K562 (cell line): ENCODE measurements at regions not wholly inside any gene's neighbourhood (a gene's known extent, or its start where the extent isn't known, plus 50 kb on each side); places are given as distances from the start of the nearest gene placed in this dataset.

Experiments
- ATAC-seq: fragments of 200-7000 bp; cut with Tn5 transposase; 3 replicates; pipeline ENCODE4 v1.9.1; 2020; ENCODE audit warnings: moderate library complexity
- BruUV-seq: library from RNA; stranded (reverse); fragments of 400-500 nt; replicated peaks from 2 replicates; lab custom pipeline; 2021; lab: Mats Ljungman, UMichigan
- CTCF ChIA-PET: fragments of 300-600 bp; formaldehyde crosslinking; extraction: SDS; loops from one replicate; lab custom pipeline; 2021; ENCODE audit warnings: low intra/inter-chr PET ratio; lab: Yijun Ruan, JAX
- POLR2A ChIA-PET: fragments of 300-600, 350-650 bp; sonication (Branson Sonifier 250); formaldehyde crosslinking; extraction: SDS; loops from one replicate; lab custom pipeline; 2021; ENCODE audit warnings: antibody characterized with exemption, inconsistent platforms; lab: Yijun Ruan, JAX
- DNase-seq, 4 experiments: peaks; one replicate each; pipeline versions ENCODE4 v3.0.0 to v3.0.0-alpha.2; 2011 to 2018; ENCODE audit warnings: low spot score in 3 of 4, mixed read lengths in 3 of 4; ENCODE audit errors: extremely low read depth in 1 of 4
- FAIRE-seq: peaks from 2 replicates; lab custom pipeline; 2011; peaks lifted over from hg19 to GRCh38; lab: Jason Lieb, UNC
- H2AFZ ChIP-seq: 2 replicates; pipeline ENCODE4 v1.6.0; 2011; ENCODE audit warnings: low read depth, low read length, control low read depth, inconsistent platforms
- H3K27ac ChIP-seq: fragments of 200-600 bp; 3 replicates; pipeline ENCODE4 v1.8.0; 2011; ENCODE audit warnings: low read depth, mild to moderate bottlenecking, control low read depth, inconsistent platforms, low read length, moderate library complexity, mixed read lengths; ENCODE audit errors: extremely low read depth
- H3K27me3 ChIP-seq, 2 experiments: fragments of 300-600 bp in 1 of 2; 2 replicates in 1 of 2; 3 replicates in 1 of 2; pipeline versions ENCODE4 v1.6.0 to v1.8.0; 2011; ENCODE audit warnings: inconsistent platforms in 2 of 2, low read length in 2 of 2, mild to moderate bottlenecking in 1 of 2, mixed read lengths in 1 of 2, moderate library complexity in 1 of 2; ENCODE audit not compliant: control insufficient read depth in 2 of 2, insufficient read depth in 2 of 2
- H3K36me3 ChIP-seq: fragments of 300-600 bp; 3 replicates; pipeline ENCODE4 v1.8.0; 2011; ENCODE audit warnings: mild to moderate bottlenecking, low read length, inconsistent platforms; ENCODE audit not compliant: control insufficient read depth, insufficient read depth
- H3K4me1 ChIP-seq, 2 experiments: fragments of 200-600 bp in 1 of 2; replicated peaks in 1 of 2; 2 replicates in 1 of 2; 3 replicates in 1 of 2; pipeline versions ENCODE4 v1.5.1 to v1.8.0; 2011; ENCODE audit warnings: inconsistent platforms in 2 of 2, low read length in 2 of 2, mild to moderate bottlenecking in 1 of 2, mixed read lengths in 1 of 2, moderate library complexity in 1 of 2; ENCODE audit not compliant: control insufficient read depth in 2 of 2, insufficient read depth in 2 of 2
- H3K4me2 ChIP-seq: 2 replicates; pipeline ENCODE4 v1.6.1; 2011; ENCODE audit warnings: low read length, control low read depth, inconsistent platforms, mixed read lengths; ENCODE audit not compliant: insufficient read depth
- H3K4me3 ChIP-seq: fragments of 200-600 bp; sonication (generic), shearing (Covaris generic); 2 replicates; pipeline ENCODE4 v1.5.1; 2016; ENCODE audit warnings: control low read depth, inconsistent platforms
- H3K79me2 ChIP-seq: fragments of 200-600 bp; 3 replicates; pipeline ENCODE4 v1.8.0; 2011; ENCODE audit warnings: low read length, inconsistent platforms; ENCODE audit not compliant: control insufficient read depth, insufficient read depth
- H3K9ac ChIP-seq, 2 experiments: 2 replicates each; pipeline versions ENCODE4 v1.6.0 to v1.6.1; 2011; ENCODE audit warnings: low read depth in 2 of 2, low read length in 2 of 2, control low read depth in 1 of 2, inconsistent platforms in 1 of 2, mild to moderate bottlenecking in 1 of 2, mixed read lengths in 1 of 2; ENCODE audit not compliant: insufficient read depth in 1 of 2
- H3K9me1 ChIP-seq: one replicate; pipeline ENCODE4 v1.6.0; 2011; ENCODE audit warnings: inconsistent platforms, mild to moderate bottlenecking, low read length, moderate library complexity; ENCODE audit not compliant: control insufficient read depth, insufficient read depth
- H3K9me3 ChIP-seq: replicated peaks from 2 replicates; pipeline ENCODE4 v1.5.1; 2011; ENCODE audit warnings: low read depth, low read length, inconsistent platforms; ENCODE audit not compliant: control insufficient read depth, insufficient read depth
- H4K20me1 ChIP-seq: replicated peaks from 2 replicates; pipeline ENCODE4 v1.6.1; 2011; ENCODE audit warnings: low read length, inconsistent platforms, mixed read lengths; ENCODE audit not compliant: control insufficient read depth, insufficient read depth
- ATF2 ChIP-seq: sonication (generic); formaldehyde crosslinking; IDR thresholded peaks from 2 replicates; pipeline ENCODE4 v1.8.1; 2022; ENCODE audit warnings: missing genetic modification reagents
- ATF4 ChIP-seq: fragments of 450-650 bp; formaldehyde crosslinking; IDR thresholded peaks from 2 replicates; pipeline ENCODE4 v1.4.0; 2022; ENCODE audit warnings: mild to moderate bottlenecking, moderate library complexity
- DLX4 ChIP-seq: fragments of 250-450 bp; sonication (Bioruptor Pico); IDR thresholded peaks from 2 replicates; pipeline ENCODE4 v1.6.1; 2021; ENCODE audit warnings: mild to moderate bottlenecking
- NFIC ChIP-seq: fragments of 450-650 bp; IDR thresholded peaks from 2 replicates; pipeline ENCODE4 v1.6.1; 2017; ENCODE audit warnings: mild to moderate bottlenecking, inconsistent platforms
- NR2C1 ChIP-seq, 2 experiments: fragments of 450-650 bp; IDR thresholded peaks; 2 replicates each; pipeline ENCODE4 v1.6.1; 2017; ENCODE audit warnings: mild to moderate bottlenecking in 2 of 2, antibody characterized with exemption in 1 of 2, inconsistent platforms in 1 of 2, missing compliant biosample characterization in 1 of 2, missing genetic modification characterization in 1 of 2
- RBFOX2 ChIP-seq: fragments of 200-400 bp; formaldehyde crosslinking; IDR thresholded peaks from 2 replicates; pipeline ENCODE4 v1.6.1; 2017; ENCODE audit warnings: low read depth, mild to moderate bottlenecking, low read length, moderate library complexity
- VEZF1 ChIP-seq: fragments of 200-800 bp; sonication (Bioruptor generic); IDR thresholded peaks from 2 replicates; pipeline ENCODE4 v1.6.1; 2017; ENCODE audit warnings: missing genetic modification characterization, missing compliant biosample characterization
- WGBS: fragments of 100-300 bp; shearing (Covaris generic); methylation state at CpG from one replicate; pipeline ENCODE4 v1.1.6; 2016; ENCODE audit warnings: low coverage, mixed read lengths; ENCODE audit not compliant: insufficient coverage; ENCODE audit errors: missing lambda C conversion rate; 5-methylcytosine and 5-hydroxymethylcytosine counted together
- in situ Hi-C: fragments of 300-500 bp; cut with MboI; formaldehyde crosslinking; loops from 4 replicates; pipeline ENCODE4 v1.15.0; 2018; ENCODE audit warnings: inconsistent platforms, mixed read lengths
- intact Hi-C: fragments of 100-400 bp; cut with micrococcal nuclease; formaldehyde crosslinking; loops from 2 replicates; pipeline ENCODE4 v1.14.2; 2022

- FAIRE-seq, result no peak
- POLR2A ChIA-PET, result interaction anchor here (0.7 to 1.2 kb wide), 2 partner anchors 11 to 63 kb away, joined by 3 to 5 read pairs; no protein-coding TSS in a partner anchor
These were observed 80.8 kb upstream of the SLC2A1 start for GRCh38 chr1:43039228-43040055.

More at GRCh38 chr1:43039228-43040055, 80.8 kb upstream of the SLC2A1 start:
- no peaks in the 10 kb centered on the region for H3K9me1 ChIP-seq
- no peak; the same call in 2 of the 3 replicates for ATAC-seq
- CTCF ChIA-PET, result no interaction called here
- H3K4me2 ChIP-seq, result no peak overlapping the region
- WGBS, result 26% methylated on average over 14 of the region's 14 CpGs
- H2AFZ ChIP-seq, result 0 out of 2 replicates have a peak overlapping the region, but pooled peaks have one; percentile 29
- no peaks in the 10 kb centered on the region for H3K79me2 ChIP-seq
- DNase-seq, result no peak
- 0 out of 2 replicates have a peak, but pooled peaks have one; percentile 34 for TF ChIP-seq VEZF1
- TF ChIP-seq RBFOX2, result no peak
- TF ChIP-seq NFIC, result peak; percentile 20; the same call in 1 of the 2 replicates
- TF ChIP-seq NR2C1 (IDR thresholded peaks at IDR 0.05), result no peak
- no peak for TF ChIP-seq NR2C1 (tag; IDR thresholded peaks at IDR 0.05)
- TF ChIP-seq ATF2 (CRISPR knock-in tag), result no peak
- no peak for TF ChIP-seq ATF4 (CRISPR knock-in tag)
- TF ChIP-seq DLX4 (CRISPR knock-in tag), result no peak
- no peaks in the 10 kb centered on the region for H3K9me3 ChIP-seq
- in situ Hi-C loops (no loop called here), intact Hi-C loops (no loop called here)
- no peaks in the 10 kb centered on the region for H4K20me1 ChIP-seq
- H3K4me1 ChIP-seq, result peaks cover 6 to 13% of the 10 kb centered on the region in 2 experiments
- H3K27me3 ChIP-seq, result no peaks in the 10 kb centered on the region
- H3K27ac ChIP-seq, result no peak overlapping the region
- no TSS peak for BruUV-seq
- no peak overlapping the region for H3K4me3 ChIP-seq
- H3K36me3 ChIP-seq, result no peaks in the 10 kb centered on the region
- 0 out of 4 replicates have a peak overlapping the region, but pooled peaks of 1 of the 2 experiments have one; percentile 22 for H3K9ac ChIP-seq
